ENCODE measurements at regions not wholly inside any gene's neighbourhood (a gene's known extent, or its start where the extent isn't known, plus 50 kb on each side); places are given as distances from the start of the nearest gene placed in this dataset.
"Not testable (repeated sequence)": the region's sequence is repeated elsewhere in the genome, so short reads cannot be mapped to it uniquely, and the experiment has no call there.

GRCh38 chr21:31819692-31820091 lies 53.1 kb upstream of the HUNK start:
- not testable (repeated sequence) for DNase-seq

GRCh38 chr21:31814356-31814755 lies 58.5 kb upstream of the HUNK start:
- DNase-seq, result not testable (repeated sequence)

GRCh38 chr21:31813862-31814261 lies 59.0 kb upstream of the HUNK start:
- no peak for DNase-seq

- DNase-seq, result no peak
These were observed 68.8 kb upstream of the HUNK start for GRCh38 chr21:31804008-31804394.

- DNase-seq, result no peak
These were observed 69.5 kb upstream of the HUNK start for GRCh38 chr21:31803039-31804007.

GRCh38 chr21:31802331-31802730 lies 70.4 kb upstream of the SCAF4 start:
- no peak for DNase-seq

GRCh38 chr21:31801551-31802219 lies 69.8 kb upstream of the SCAF4 start:
- peak; percentile 31 for DNase-seq

GRCh38 chr21:31798842-31799704 lies 67.2 kb upstream of the SCAF4 start:
- DNase-seq, result no peak

- no peak for DNase-seq
These were observed 64.1 kb upstream of the SCAF4 start for GRCh38 chr21:31795992-31796391.

- DNase-seq, result not testable (repeated sequence)
These were observed 58.5 kb upstream of the SCAF4 start for GRCh38 chr21:31790420-31790819.

GRCh38 chr21:31788581-31788980 lies 56.7 kb upstream of the SCAF4 start:
- DNase-seq, result no peak

- not testable (repeated sequence) for DNase-seq
These were observed 55.8 kb upstream of the SCAF4 start for GRCh38 chr21:31787691-31788090.

- no peak for DNase-seq
These were observed 54.4 kb upstream of the SCAF4 start for GRCh38 chr21:31786164-31786920.

GRCh38 chr21:31785237-31786163 lies 53.6 kb upstream of the SCAF4 start:
- peak; percentile 82 for DNase-seq

- peak; percentile 87 for DNase-seq
These were observed 49.8 kb upstream of the SCAF4 start for GRCh38 chr21:31781737-31782136.

Measured in NCI-H69 (cell line).